ENCODE measurements at regions not wholly inside any gene's neighbourhood (a gene's known extent, or its start where the extent isn't known, plus 50 kb on each side); places are given as distances from the start of the nearest gene placed in this dataset.
A peak's percentile ranks its signal among the peaks of the same experiment; 100 is the strongest.

GRCh38 chr5:57332361-57332760 lies 150.2 kb downstream of the ACTBL2 start:
- no peaks in the 10 kb centered on the region for H3K27me3 Mint-ChIP-seq (ENCODE audit: low read depth)
- H3K4me1 Mint-ChIP-seq (ENCODE audit: low read depth) = no peaks in the 10 kb centered on the region
- H3K4me3 Mint-ChIP-seq = no peak overlapping the region
- ATAC-seq (no peak), DNase-seq (no peak)
- H3K36me3 Mint-ChIP-seq (ENCODE audit: insufficient read depth) = no peaks in the 10 kb centered on the region
- H3K9me3 Mint-ChIP-seq = no peaks in the 10 kb centered on the region

- Mint-ChIP-seq H3K27me3 (ENCODE audit: low read depth) (no peaks in the 10 kb centered on the region), H3K4me3 (no peak overlapping the region), H3K9me3 (no peaks in the 10 kb centered on the region), H3K4me1 (ENCODE audit: low read depth) (peaks cover 3% of the 10 kb centered on the region), H3K36me3 (ENCODE audit: insufficient read depth) (no peaks in the 10 kb centered on the region)
- DNase-seq (no peak), ATAC-seq (no peak)
Observed at GRCh38 chr5:57327561-57328367, 153.9 kb downstream of the GPBP1 start.

DNA sequence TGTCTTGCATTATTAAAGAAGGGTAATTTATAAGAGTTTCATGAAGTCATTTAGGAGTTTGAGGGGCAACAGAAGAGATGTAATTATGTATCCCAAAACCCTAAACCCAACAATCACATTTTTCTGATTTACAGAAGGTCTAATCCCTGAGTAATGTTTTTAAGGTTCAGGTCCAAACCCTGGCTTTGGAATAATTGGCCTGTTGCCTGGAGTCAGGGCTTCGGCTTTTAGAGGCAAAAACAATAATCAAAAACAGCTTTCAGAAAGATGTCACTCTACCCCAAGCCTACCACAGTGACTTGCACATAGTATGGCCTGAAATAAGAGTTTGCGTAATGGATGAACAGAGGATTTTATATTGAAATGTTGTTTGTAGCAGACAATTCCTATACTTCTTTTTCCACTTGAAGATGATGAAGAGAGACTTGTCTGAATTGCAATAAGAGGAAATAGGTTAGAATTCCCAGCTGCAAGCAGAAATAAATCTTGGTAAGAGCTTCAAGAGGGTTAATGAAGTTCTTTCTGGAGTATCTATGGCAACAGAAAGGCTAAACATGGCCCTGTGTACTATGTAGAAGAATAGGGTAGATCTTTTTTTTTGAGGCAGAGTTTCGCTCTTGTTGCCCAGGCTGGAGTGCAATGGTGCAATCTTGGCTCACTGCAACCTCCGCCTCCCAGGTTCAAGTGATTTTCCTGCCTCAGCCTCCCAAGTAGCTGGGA lies 152.0 kb downstream of the GPBP1 start:
- Mint-ChIP-seq H3K4me1 (ENCODE audit: low read depth) (peaks cover 3% of the 10 kb centered on the region), H3K36me3 (ENCODE audit: insufficient read depth) (no peaks in the 10 kb centered on the region), H3K9me3 (no peaks in the 10 kb centered on the region), H3K27me3 (ENCODE audit: low read depth) (peaks cover 5% of the 10 kb centered on the region), H3K4me3 (no peak overlapping the region)
- ATAC-seq = no peak
- no peak for DNase-seq

DNA sequence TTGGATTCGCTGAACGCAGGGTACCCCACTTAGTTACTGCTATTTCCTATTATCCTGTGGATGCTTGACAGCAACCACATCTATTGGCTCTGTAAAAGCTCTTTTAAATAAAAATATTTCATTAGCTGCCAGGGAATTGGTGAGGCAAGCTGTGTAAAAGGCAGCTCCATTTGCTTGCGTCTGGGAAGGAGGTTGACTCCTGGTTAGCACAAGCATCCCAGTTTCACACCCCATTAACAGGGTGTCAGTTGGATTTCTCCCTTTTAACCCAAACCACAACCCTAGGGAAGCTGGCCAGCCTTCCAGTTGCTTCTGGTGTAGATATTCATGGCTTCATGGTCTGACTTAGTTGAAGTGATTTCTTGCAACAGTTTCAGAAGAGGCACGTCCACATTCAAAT lies 151.0 kb downstream of the GPBP1 start:
- no peak for DNase-seq
- H3K9me3 Mint-ChIP-seq = no peaks in the 10 kb centered on the region
- H3K27me3 Mint-ChIP-seq (ENCODE audit: low read depth) = peaks cover 7% of the 10 kb centered on the region
- H3K4me1 Mint-ChIP-seq (ENCODE audit: low read depth) = peaks cover 3% of the 10 kb centered on the region
- no peak overlapping the region for H3K4me3 Mint-ChIP-seq
- H3K36me3 Mint-ChIP-seq (ENCODE audit: insufficient read depth) = no peaks in the 10 kb centered on the region
- no peak for ATAC-seq

DNA sequence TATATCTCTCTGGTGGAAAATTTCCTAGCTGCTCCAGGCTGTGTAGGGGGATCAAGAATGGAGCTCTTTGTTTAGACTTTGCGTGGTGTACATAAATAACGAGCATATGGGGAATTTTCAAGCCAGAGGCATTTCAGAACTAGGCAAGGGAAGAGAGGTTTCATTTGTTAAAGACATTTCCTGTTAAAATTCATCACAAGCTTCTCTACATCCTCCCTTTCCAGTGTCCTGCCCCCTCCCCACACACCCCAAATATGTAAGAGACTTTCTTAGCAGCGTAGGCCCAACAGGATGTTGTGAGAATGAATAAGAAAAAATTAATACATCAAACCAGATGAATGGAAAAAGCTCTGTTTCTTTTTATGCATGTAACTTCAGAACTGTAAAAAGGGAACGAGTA lies 150.3 kb downstream of the GPBP1 start:
- Mint-ChIP-seq H3K27me3 (ENCODE audit: low read depth) (peaks cover 7% of the 10 kb centered on the region), H3K36me3 (ENCODE audit: insufficient read depth) (no peaks in the 10 kb centered on the region), H3K4me1 (ENCODE audit: low read depth) (peaks cover 3% of the 10 kb centered on the region), H3K9me3 (no peaks in the 10 kb centered on the region), H3K4me3 (no peak overlapping the region)
- peak in 1 of 2 donors; percentile 34 for ATAC-seq
- DNase-seq = no peak

GRCh38 chr5:57320582-57320981 lies 146.7 kb downstream of the GPBP1 start:
- H3K27me3 Mint-ChIP-seq (ENCODE audit: low read depth) = peaks cover 7% of the 10 kb centered on the region
- H3K4me3 Mint-ChIP-seq = no peak overlapping the region
- H3K9me3 Mint-ChIP-seq = no peaks in the 10 kb centered on the region
- H3K4me1 Mint-ChIP-seq (ENCODE audit: low read depth) = peaks cover 3% of the 10 kb centered on the region
- DNase-seq (no peak), ATAC-seq (no peak)
- H3K36me3 Mint-ChIP-seq (ENCODE audit: insufficient read depth) = no peaks in the 10 kb centered on the region

DNA sequence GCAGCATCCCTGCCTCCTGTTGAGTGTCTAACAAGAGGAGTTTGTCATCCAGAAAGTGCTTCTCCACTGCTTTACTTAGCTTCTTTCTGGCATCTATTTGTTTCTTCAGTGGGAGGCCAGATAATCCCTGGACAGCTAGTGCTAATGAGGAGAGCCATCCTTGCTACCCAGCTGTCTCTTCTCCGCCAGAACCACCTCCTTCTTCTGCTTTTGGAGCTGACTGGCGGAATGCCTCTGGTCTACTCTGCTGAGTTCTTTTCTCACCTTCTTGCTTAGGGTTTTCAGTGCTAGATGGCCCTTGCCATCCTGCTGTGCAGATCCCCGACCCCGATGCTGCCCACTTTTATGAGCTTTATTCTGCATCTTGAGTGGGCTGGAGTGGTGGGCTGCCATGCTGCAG lies 145.8 kb downstream of the GPBP1 start:
- no peak overlapping the region for H3K4me3 Mint-ChIP-seq
- no peak for DNase-seq
- ATAC-seq = no peak
- peaks cover 3% of the 10 kb centered on the region for H3K4me1 Mint-ChIP-seq (ENCODE audit: low read depth)
- H3K36me3 Mint-ChIP-seq (ENCODE audit: insufficient read depth) = no peaks in the 10 kb centered on the region
- H3K27me3 Mint-ChIP-seq (ENCODE audit: low read depth) = peaks cover 7% of the 10 kb centered on the region
- H3K9me3 Mint-ChIP-seq = no peaks in the 10 kb centered on the region

DNA sequence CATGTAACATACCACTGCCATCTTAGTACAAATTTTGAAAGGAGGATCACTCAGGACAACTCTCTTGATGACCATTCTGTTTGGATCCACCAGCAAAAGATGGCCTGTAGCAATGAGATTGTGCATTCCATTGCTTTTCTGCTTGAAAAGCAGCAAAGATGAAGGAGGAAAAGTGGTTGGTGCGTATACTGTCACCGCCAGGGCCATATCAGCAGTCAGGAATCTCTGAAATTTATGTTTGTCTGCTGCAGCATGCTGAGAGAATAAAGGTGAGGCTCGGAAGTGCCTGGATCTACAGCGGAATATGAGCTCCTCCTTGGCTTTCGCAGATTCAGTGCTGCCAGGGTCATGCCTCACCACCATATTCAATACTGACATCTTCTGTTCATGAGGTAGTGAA lies 144.4 kb downstream of the GPBP1 start:
- Mint-ChIP-seq H3K9me3 (no peaks in the 10 kb centered on the region), H3K27me3 (ENCODE audit: low read depth) (peaks cover 7% of the 10 kb centered on the region), H3K36me3 (ENCODE audit: insufficient read depth) (no peaks in the 10 kb centered on the region), H3K4me1 (ENCODE audit: low read depth) (no peaks in the 10 kb centered on the region), H3K4me3 (no peak overlapping the region)
- DNase-seq (no peak), ATAC-seq (no peak)

DNA sequence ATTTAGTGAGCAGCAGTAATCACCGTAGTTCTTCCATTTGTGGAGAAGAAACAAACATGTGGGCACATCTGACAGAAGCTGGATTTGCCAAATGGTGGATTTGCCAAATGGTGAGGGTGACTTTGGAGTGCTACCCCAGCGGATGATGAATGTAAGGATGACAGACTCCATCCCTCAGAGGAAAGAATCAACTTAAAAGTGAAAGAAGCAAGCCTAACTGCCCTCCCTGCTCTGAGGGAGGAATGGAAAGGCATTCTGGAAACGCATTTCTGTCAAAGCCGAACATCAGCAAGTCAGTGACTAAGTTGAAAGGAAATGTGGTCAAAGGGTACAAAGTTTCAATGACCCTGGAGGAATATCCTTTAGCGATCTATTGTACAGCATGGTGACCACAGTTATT lies 143.5 kb downstream of the GPBP1 start:
- H3K9me3 Mint-ChIP-seq = no peaks in the 10 kb centered on the region
- H3K4me3 Mint-ChIP-seq = no peak overlapping the region
- H3K4me1 Mint-ChIP-seq (ENCODE audit: low read depth) = no peaks in the 10 kb centered on the region
- H3K36me3 Mint-ChIP-seq (ENCODE audit: insufficient read depth) = no peaks in the 10 kb centered on the region
- ATAC-seq (no peak), DNase-seq (no peak)
- H3K27me3 Mint-ChIP-seq (ENCODE audit: low read depth) = peaks cover 5% of the 10 kb centered on the region

DNA sequence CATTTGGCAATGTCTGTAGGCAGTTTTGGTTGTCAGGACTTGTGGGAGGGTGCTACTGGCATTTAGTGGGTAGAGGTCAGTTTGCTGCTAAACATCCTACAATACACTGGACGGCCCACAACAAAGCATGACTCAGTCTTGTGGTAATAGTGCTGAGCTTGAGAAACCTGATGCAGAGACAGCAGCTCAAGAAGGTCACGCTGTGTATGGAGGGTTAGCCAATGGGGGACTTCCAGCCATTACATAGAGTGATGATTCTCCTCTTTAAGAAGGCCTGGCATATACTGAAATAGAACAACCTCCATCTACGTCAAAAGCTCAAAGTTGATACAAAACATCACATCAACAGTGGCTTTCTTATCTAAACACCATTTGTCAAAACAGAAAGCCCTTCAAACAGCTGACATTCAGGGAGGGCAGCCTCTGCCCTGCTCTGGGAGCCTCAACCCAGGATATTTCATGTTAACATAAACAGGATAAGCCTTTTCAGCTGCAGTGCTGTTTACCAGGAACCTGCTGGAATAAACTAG lies 143.0 kb downstream of the GPBP1 start:
- H3K4me1 Mint-ChIP-seq (ENCODE audit: low read depth) = no peaks in the 10 kb centered on the region
- DNase-seq = no peak
- H3K27me3 Mint-ChIP-seq (ENCODE audit: low read depth) = peaks cover 3% of the 10 kb centered on the region
- H3K4me3 Mint-ChIP-seq = no peak overlapping the region
- no peaks in the 10 kb centered on the region for H3K36me3 Mint-ChIP-seq (ENCODE audit: insufficient read depth)
- ATAC-seq = no peak
- H3K9me3 Mint-ChIP-seq = no peaks in the 10 kb centered on the region

- no peaks in the 10 kb centered on the region for H3K36me3 Mint-ChIP-seq (ENCODE audit: insufficient read depth)
- H3K4me1 Mint-ChIP-seq (ENCODE audit: low read depth) = no peaks in the 10 kb centered on the region
- no peaks in the 10 kb centered on the region for H3K9me3 Mint-ChIP-seq
- DNase-seq (no peak), ATAC-seq (no peak)
- peaks cover 3% of the 10 kb centered on the region for H3K27me3 Mint-ChIP-seq (ENCODE audit: low read depth)
- no peak overlapping the region for H3K4me3 Mint-ChIP-seq
Observed at GRCh38 chr5:57315941-57316340, 142.1 kb downstream of the GPBP1 start.

All from activated T-cell treated with anti-CD3 and anti-CD28 coated beads, Interleukin-2, amount 50 U/mL, for 4 hours (primary cell).